Aorta (tissue), 5 donors: ENCODE measurements at regions not wholly inside any gene's neighbourhood (a gene's known extent, or its start where the extent isn't known, plus 50 kb on each side); places are given as distances from the start of the nearest gene placed in this dataset.

Experiments
- ATAC-seq: fragments of 200-7000 bp; cut with Tn5 transposase; one replicate; pipeline ENCODE4 v1.9.1; 2022; ENCODE audit warnings: moderate library complexity; ENCODE audit not compliant: low FRiP score
- DNase-seq, 2 donors: peaks; one replicate each; pipeline ENCODE4 v3.0.0-alpha.2; 2020
- H3K27ac ChIP-seq, 2 donors: one replicate each; pipeline ENCODE4 v1.5.1; 2013; ENCODE audit warnings: low read length in 2 of 2, mild to moderate bottlenecking in 2 of 2, moderate library complexity in 2 of 2, control low read depth in 1 of 2, inconsistent platforms in 1 of 2, low read depth in 1 of 2
- H3K27me3 ChIP-seq, 2 donors: one replicate each; pipeline ENCODE4 v1.6.1; 2013; ENCODE audit warnings: control low read depth in 1 of 2, low read length in 1 of 2, mild to moderate bottlenecking in 1 of 2, moderate library complexity in 1 of 2; ENCODE audit not compliant: insufficient read depth in 2 of 2, control insufficient read depth in 1 of 2
- H3K36me3 ChIP-seq, 2 donors: one replicate each; pipeline ENCODE4 v1.6.1; 2013; ENCODE audit warnings: control low read depth in 1 of 2, low read length in 1 of 2, mild to moderate bottlenecking in 1 of 2; ENCODE audit not compliant: insufficient read depth in 2 of 2, control insufficient read depth in 1 of 2
- H3K4me1 ChIP-seq, 2 donors: one replicate each; pipeline ENCODE4 v1.6.1; 2013; ENCODE audit warnings: low read length in 2 of 2, control low read depth in 1 of 2, mild to moderate bottlenecking in 1 of 2, moderate library complexity in 1 of 2; ENCODE audit not compliant: insufficient read depth in 2 of 2, control insufficient read depth in 1 of 2
- H3K4me3 ChIP-seq, 2 donors: one replicate each; pipeline ENCODE4 v1.5.1; 2013; ENCODE audit warnings: low read length in 2 of 2, control low read depth in 1 of 2, mild to moderate bottlenecking in 1 of 2
- H3K9me3 ChIP-seq: one replicate; pipeline ENCODE4 v1.6.1; 2013; ENCODE audit warnings: mild to moderate bottlenecking, low read length; ENCODE audit not compliant: control insufficient read depth
- WGBS, 2 donors: extraction: QIAGEN DNeasy Blood & Tissue Kit; methylation state at CpG; one replicate each; pipeline ENCODE4 v1.1.7; 2013; 5-methylcytosine and 5-hydroxymethylcytosine counted together
- intact Hi-C, 2 donors: fragments of 100-400 bp; cut with DNase I; formaldehyde crosslinking; loops; one replicate each; pipeline versions ENCODE4 v1.14.2 to v1.15.0; 2022
- donor health status: healthy with polysubstance abuse.
- donor health status: Bipolar disorder and iron deficiency.
- donor health status: DM: no; HTN: no; CAD: no.
- donor health status: DM: no; HTN: no; CAD: no.
- donor health status: DM: yes; HTN: yes; CAD: no.

DNA sequence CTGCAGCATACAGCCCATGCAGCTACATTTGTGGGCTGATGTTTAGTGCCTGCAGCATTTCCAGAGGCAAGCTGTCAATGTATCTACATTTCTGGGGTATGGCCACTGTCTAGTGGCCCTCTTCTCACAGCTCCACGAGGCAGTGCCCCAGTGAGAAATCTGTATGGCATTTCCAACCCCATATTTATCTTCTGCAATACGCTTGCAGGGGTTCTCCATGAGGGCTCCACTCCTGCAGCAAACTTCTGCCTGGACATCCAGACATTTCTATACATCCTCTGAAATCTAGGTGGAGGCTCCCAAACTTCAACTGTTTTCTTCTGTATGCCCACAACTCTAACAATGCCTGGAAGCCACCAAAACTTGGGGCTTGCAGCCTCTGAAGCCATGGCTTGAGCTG, 502.3 kb downstream of the C6orf118 start:
- Histone ChIP-seq H3K4me1 (no peaks in the 10 kb centered on the region), H3K9me3 (peaks cover 2% of the 10 kb centered on the region), H3K36me3 (no peaks in the 10 kb centered on the region), H3K27ac (no peak overlapping the region), H3K4me3 (no peak overlapping the region), H3K27me3 (no peaks in the 10 kb centered on the region)
- WGBS, 2 donors, result 68 to 69% methylated on average over 2 of the region's 2 CpGs
- intact Hi-C loops, result no loop called here
- ATAC-seq, result no peak
- DNase-seq, result no peak

DNA sequence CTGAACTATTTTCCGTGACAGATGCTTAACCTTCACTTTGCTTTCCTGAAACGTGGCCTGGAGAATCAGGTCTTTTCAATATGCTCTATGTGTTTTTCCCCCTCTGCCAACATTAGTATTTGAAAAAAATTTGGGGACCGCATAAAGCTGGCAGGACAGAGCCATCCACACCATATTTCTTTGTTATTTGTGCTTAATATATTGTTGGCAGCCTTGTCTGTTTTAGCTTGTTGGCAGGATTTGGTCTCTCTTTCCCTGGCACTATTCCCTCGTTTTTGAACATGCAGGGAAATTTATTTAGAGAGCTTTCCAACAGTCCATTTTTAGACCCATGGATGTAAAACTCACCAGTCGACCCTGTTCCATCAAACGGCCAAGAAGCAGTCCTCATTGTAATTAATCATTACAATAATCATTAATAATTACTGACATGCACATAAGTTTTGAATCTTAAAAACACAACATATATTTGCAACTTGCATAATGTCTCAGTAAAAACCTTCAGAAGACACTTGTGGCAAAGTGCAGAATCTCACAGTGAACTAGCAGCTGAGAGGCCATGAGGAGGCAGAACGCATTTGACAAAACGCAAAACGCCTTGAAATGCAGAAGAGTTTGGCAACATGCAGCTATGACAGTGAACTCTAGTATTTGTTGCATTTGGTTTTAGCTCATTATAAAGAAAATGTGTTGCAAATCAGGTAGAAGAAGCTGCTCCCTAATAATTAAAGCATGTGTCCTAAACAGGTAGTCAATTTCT, 514.2 kb downstream of the C6orf118 start:
- WGBS, 2 donors, result 8 to 10% methylated on average over 9 of the region's 9 CpGs
- Histone ChIP-seq H3K27me3 (no peaks in the 10 kb centered on the region), H3K9me3 (no peaks in the 10 kb centered on the region), H3K4me3 (no peak overlapping the region), H3K27ac (no peak overlapping the region), H3K36me3 (no peaks in the 10 kb centered on the region), H3K4me1 (peaks cover 0 to 2% of the 10 kb centered on the region in 2 donors)
- no peak for DNase-seq
- no peak for ATAC-seq
- intact Hi-C loops, result no loop called here

- 39 to 57% methylated on average over 1 of the region's 1 CpG for WGBS, 2 donors
- Histone ChIP-seq H3K36me3 (no peaks in the 10 kb centered on the region), H3K4me1 (peaks cover 0 to 2% of the 10 kb centered on the region in 2 donors), H3K27me3 (no peaks in the 10 kb centered on the region), H3K9me3 (no peaks in the 10 kb centered on the region), H3K27ac (no peak overlapping the region), H3K4me3 (no peak overlapping the region)
- ATAC-seq, result no peak
- intact Hi-C loops, result loop anchor here in 1 of 2 donors (2.0 kb wide), 1 partner anchor 62 kb away; no protein-coding TSS in a partner anchor
- no peak for DNase-seq
These were observed 516.7 kb downstream of the C6orf118 start for GRCh38 chr6:164792666-164793065.

DNA sequence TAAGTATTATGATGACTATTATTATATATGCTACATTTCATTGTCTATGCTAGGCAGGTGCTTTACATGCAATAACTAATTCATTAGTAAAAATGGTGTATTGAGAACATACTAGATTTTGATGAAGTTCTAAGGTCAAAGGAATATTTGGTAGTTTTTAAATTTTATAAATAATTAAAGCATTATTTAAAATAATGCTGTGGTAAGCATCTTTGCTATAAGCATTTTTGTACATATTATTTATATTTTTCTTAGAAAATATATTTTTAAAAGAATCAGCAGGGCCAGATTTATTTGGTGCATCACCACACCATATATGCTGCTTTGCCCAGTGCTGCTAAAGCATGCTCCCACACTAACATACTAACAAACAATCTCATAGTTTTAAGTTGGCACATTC, 517.9 kb downstream of the C6orf118 start:
- DNase-seq (no peak), ATAC-seq (no peak)
- H3K27me3 ChIP-seq, result no peaks in the 10 kb centered on the region

DNA sequence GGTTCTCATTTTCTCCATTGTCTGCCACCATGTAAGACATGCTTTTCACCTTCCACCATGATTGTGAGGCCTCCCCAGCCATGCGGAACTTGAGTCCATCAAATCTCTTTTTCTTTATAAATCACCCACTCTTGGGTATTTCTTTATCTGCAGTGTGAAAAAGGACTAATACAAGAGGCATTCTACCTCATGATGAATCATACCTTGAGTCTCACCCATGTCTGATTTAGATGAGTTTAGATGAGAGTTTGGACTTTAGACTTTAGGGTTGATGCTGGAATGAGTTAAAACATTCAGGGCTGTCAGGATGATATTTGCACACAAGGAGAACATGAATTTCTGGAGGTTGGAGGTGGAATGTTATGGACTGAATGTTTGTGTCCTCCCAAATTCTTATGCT, 545.6 kb downstream of the C6orf118 start:
- DNase-seq (no peak), ATAC-seq (no peak)
- Histone ChIP-seq H3K36me3 (no peaks in the 10 kb centered on the region), H3K27me3 (no peaks in the 10 kb centered on the region), H3K4me3 (no peak overlapping the region), H3K27ac (no peak overlapping the region), H3K9me3 (peaks cover 2% of the 10 kb centered on the region), H3K4me1 (no peaks in the 10 kb centered on the region)
- 94 to 100% methylated on average over 1 of the region's 1 CpG for WGBS, 2 donors
- intact Hi-C loops, result no loop called here

More for the DNA sequence above, 517.9 kb downstream of the C6orf118 start:
- H3K27ac ChIP-seq, result no peak overlapping the region
- H3K4me1 ChIP-seq, result peaks cover 0 to 2% of the 10 kb centered on the region in 2 donors
- no peaks in the 10 kb centered on the region for H3K9me3 ChIP-seq
- intact Hi-C loops, result no loop called here
- no peak overlapping the region for H3K4me3 ChIP-seq
- no peaks in the 10 kb centered on the region for H3K36me3 ChIP-seq

DNA sequence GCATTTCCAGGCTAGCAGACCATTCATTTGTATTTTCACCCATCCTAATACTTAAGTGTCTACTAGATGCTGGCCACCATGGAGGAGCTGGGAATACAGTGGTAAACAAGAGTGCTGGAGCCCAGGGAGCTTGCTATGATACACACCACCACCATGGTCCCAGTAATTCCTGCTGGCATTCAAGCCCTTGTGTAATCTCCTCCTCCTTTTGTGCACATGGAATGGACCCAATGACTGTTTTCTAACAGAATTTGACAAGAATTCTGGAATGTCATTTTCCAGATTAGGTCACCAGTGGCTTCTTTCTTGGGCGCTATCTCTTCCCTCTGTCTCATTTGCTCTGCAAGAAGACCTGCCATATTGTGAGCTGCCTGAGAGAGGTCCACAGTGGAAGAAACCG, 552.0 kb downstream of the C6orf118 start:
- WGBS, 2 donors, result 93 to 97% methylated on average over 2 of the region's 2 CpGs
- ATAC-seq (no peak), DNase-seq (no peak)
- intact Hi-C loops, result no loop called here
- Histone ChIP-seq H3K9me3 (no peaks in the 10 kb centered on the region), H3K4me1 (no peaks in the 10 kb centered on the region), H3K4me3 (no peak overlapping the region), H3K27me3 (no peaks in the 10 kb centered on the region), H3K36me3 (no peaks in the 10 kb centered on the region), H3K27ac (no peak overlapping the region)

DNA sequence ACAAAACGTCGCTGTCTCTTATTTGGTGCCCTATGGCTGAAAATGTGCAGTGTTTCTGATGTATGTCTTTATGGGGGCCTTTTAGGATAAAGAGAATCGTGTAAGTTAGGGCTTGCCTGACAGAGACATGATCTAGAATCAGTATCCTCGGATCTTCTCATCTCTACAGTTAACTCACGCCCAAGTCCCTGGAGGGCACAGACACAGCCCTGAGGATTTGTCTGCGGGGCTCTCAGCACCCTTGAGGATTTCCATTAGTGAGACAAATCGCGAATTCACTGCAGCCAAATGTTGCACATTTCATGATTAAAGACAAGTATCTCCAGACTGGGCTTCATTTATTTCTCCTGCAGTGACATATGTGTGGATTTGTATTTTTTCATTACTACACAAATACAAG, 552.7 kb downstream of the C6orf118 start:
- no peaks in the 10 kb centered on the region for H3K27me3 ChIP-seq
- H3K4me3 ChIP-seq, result no peak overlapping the region
- H3K4me1 ChIP-seq, result no peaks in the 10 kb centered on the region
- ATAC-seq (no peak), DNase-seq (no peak)
- H3K9me3 ChIP-seq, result peaks cover 2% of the 10 kb centered on the region
- 82 to 85% methylated on average over 8 of the region's 8 CpGs for WGBS, 2 donors
- H3K36me3 ChIP-seq, result no peaks in the 10 kb centered on the region
- intact Hi-C loops, result no loop called here
- no peak overlapping the region for H3K27ac ChIP-seq

DNA sequence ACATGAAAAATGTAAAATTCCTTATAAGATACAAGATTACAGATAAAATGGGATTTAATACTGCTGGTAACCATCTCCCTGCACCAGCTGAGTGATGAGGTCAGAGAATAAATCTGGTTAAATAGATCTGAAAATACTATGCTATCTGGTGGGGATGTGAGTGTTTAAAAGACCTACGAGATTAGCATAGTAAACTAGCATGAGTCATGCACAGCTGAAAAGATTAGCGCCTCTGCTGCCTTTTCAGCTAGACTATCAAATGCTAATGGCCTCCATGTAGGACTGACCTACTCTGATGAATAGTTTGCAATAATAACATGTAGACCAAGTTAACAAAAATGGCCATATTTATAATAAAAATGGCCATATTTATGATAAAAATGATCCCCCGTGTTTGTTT, 553.3 kb downstream of the C6orf118 start:
- Histone ChIP-seq H3K27me3 (no peaks in the 10 kb centered on the region), H3K36me3 (no peaks in the 10 kb centered on the region), H3K9me3 (peaks cover 2% of the 10 kb centered on the region), H3K27ac (no peak overlapping the region), H3K4me1 (no peaks in the 10 kb centered on the region), H3K4me3 (no peak overlapping the region)
- no peak for DNase-seq
- no peak for ATAC-seq
- intact Hi-C loops, result no loop called here
- WGBS, 2 donors, result 65% methylated on average over 3 of the region's 3 CpGs

DNA sequence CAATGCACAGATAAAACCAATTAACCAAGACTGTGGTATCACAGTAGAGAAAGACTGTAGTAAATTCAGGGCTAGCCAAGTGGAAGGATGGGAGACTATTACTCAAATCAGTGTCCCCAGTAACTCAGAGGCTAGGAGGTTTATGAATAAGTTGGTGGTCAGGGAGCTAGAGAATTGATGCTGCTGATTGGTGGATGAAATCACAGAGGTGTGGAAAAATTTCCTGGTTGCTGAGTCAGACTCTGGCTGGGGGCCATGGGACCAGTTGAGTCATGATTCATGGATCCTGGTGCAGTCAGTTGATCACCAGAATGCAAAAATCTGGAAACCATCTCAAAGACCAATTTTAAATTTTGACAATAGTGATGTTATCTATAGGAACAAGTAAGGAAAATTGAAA, 555.9 kb downstream of the C6orf118 start:
- Histone ChIP-seq H3K27me3 (no peaks in the 10 kb centered on the region), H3K4me3 (no peak overlapping the region), H3K36me3 (no peaks in the 10 kb centered on the region), H3K9me3 (peaks cover 2% of the 10 kb centered on the region), H3K27ac (no peak overlapping the region), H3K4me1 (no peaks in the 10 kb centered on the region)
- ATAC-seq (no peak), DNase-seq (no peak)
- intact Hi-C loops, result no loop called here
